GM18511 (cell line): ENCODE measurements at regions not wholly inside any gene's neighbourhood (a gene's known extent, or its start where the extent isn't known, plus 50 kb on each side); places are given as distances from the start of the nearest gene placed in this dataset.
"Not testable (repeated sequence)": the region's sequence is repeated elsewhere in the genome, so short reads cannot be mapped to it uniquely, and the experiment has no call there.

Experiments
- ATAC-seq: cut with Tn5 transposase; IDR thresholded peaks from one replicate; pipeline ENCODE4 v1.9.1; 2021; ENCODE audit warnings: mild to moderate bottlenecking, moderate library complexity; ENCODE audit not compliant: unreplicated experiment

GRCh38 chr1:190949939-190950338, 472.3 kb upstream of the BRINP3 start:
- ATAC-seq, result no peak

GRCh38 chr1:190957565-190957964, 479.9 kb upstream of the BRINP3 start:
- ATAC-seq, result no peak

GRCh38 chr1:190963321-190963720, 485.7 kb upstream of the BRINP3 start:
- ATAC-seq, result no peak

- ATAC-seq, result no peak
Observed at GRCh38 chr1:190975827-190976226, 498.2 kb upstream of the BRINP3 start.

GRCh38 chr1:191002768-191003167, 525.1 kb upstream of the BRINP3 start:
- ATAC-seq, result no peak

- ATAC-seq, result no peak
Observed at GRCh38 chr1:191016765-191017164, 539.1 kb upstream of the BRINP3 start.

GRCh38 chr1:191022856-191023255, 545.2 kb upstream of the BRINP3 start:
- ATAC-seq, result no peak

- no peak for ATAC-seq
Observed at GRCh38 chr1:191025896-191026642, 548.4 kb upstream of the BRINP3 start.

- no peak for ATAC-seq
Observed at GRCh38 chr1:191026828-191027227, 549.2 kb upstream of the BRINP3 start.

- ATAC-seq, result no peak
Observed at GRCh38 chr1:191034132-191034531, 556.5 kb upstream of the BRINP3 start.

- no peak for ATAC-seq
Observed at GRCh38 chr1:191043066-191043465, 565.4 kb upstream of the BRINP3 start.

GRCh38 chr1:191049781-191050180, 572.1 kb upstream of the BRINP3 start:
- no peak for ATAC-seq

- ATAC-seq, result no peak
Observed at GRCh38 chr1:191052888-191053287, 575.2 kb upstream of the BRINP3 start.

- ATAC-seq, result no peak
Observed at GRCh38 chr1:191065346-191065745, 587.7 kb upstream of the BRINP3 start.

GRCh38 chr1:191065771-191066170, 588.1 kb upstream of the BRINP3 start:
- ATAC-seq, result no peak

- no peak for ATAC-seq
Observed at GRCh38 chr1:191074881-191075280, 597.2 kb upstream of the BRINP3 start.

GRCh38 chr1:191083090-191083489, 605.4 kb upstream of the BRINP3 start:
- ATAC-seq, result not testable (repeated sequence)

- no peak for ATAC-seq
Observed at GRCh38 chr1:191085121-191085520, 607.5 kb upstream of the BRINP3 start.

- no peak for ATAC-seq
Observed at GRCh38 chr1:191086910-191087309, 609.2 kb upstream of the BRINP3 start.

- no peak for ATAC-seq
Observed at GRCh38 chr1:191096405-191096804, 618.7 kb upstream of the BRINP3 start.

GRCh38 chr1:191099696-191100095, 622.0 kb upstream of the BRINP3 start:
- ATAC-seq, result no peak

GRCh38 chr1:191101960-191102359, 624.3 kb upstream of the BRINP3 start:
- no peak for ATAC-seq

GRCh38 chr1:191125950-191126349, 648.3 kb upstream of the BRINP3 start:
- ATAC-seq, result no peak
